Activated naive CD4-positive, alpha-beta T cell treated with Interleukin-2 at 50 U/mL for 16 hours (primary cell): ENCODE measurements at regions not wholly inside any gene's neighbourhood (a gene's known extent, or its start where the extent isn't known, plus 50 kb on each side); places are given as distances from the start of the nearest gene placed in this dataset.

Experiments
- DNase-seq: peaks from one replicate; pipeline ENCODE4 v3.0.0-alpha.2; 2020

DNA sequence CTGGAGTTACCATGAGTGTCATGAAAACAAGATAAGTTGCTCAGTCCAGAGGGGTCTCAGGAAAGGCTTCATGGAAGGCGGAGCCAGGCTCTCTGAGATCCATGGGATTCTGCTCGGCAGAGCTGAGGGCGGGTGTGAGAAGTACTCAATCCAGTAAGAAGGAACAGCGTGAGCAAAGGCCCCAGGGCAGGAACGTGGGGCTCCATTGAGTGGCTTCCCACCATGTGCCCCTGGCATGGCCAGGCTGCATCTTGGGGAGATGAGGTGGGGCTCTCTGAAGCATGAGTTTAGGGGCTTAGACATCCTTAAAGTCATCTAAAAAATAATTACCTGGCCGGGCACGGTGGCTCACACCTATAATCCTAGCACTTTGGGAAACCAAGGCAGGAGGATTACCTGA lies 58.0 kb downstream of the ARL6IP4 start:
- DNase-seq = no peak

DNA sequence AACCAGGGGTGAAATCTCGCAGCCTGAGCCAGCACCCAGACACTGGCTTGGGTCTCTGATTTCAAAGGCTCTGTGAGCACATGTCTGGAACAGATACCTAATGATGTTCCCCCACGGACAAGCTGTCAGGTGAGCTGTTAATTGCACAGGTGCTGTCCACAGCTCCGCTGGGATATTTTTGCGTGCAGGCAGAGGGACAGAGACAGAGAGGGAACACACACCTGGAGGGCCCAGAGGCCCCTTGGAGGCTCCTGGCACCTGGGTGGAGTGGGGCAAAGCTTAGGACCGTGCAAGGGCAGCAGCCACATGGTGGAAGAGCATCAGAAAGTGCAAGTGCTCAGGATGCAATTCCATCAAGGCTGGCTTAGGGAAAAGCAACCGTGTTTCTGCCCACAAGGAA lies 57.3 kb downstream of the ARL6IP4 start:
- DNase-seq = no peak

DNA sequence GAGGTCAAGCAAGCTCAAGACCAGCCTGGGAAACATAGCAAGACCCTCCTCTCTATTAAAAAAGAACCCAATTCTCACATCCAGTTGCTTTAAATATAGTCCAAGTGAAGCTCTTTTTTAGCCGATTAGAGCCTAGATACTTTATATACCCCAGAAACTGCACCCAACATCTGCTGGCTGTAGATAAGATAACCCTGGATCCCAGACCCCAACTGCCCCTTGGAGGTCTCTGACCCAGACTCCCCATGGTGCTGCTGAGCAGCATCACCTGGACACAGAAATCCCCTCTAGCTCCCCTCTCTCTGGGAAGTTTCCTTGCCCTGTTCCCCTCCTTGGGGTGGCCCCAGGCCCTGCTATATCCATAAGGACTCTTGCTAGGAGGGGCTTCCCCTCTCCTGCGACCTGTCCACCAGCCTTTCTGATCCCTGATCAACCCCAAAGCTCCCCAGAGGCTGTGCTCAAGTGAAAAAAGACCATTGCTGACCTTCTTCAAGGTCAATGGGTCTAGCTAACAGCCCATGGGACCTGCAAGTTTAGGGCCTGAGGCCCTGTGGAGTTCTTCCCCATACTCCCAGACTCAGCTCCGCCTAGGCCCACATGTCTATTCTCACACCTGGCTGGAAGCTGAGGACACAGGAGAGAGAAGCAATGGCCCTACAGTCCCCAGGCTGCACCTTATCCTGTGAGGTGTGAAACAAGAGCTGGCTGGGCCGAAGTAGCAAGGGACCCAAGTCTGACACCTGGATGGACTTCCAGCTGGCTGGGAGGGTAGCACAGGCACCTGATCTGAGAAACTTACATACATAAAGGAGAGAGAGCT lies 56.2 kb downstream of the ARL6IP4 start:
- no peak for DNase-seq

DNA sequence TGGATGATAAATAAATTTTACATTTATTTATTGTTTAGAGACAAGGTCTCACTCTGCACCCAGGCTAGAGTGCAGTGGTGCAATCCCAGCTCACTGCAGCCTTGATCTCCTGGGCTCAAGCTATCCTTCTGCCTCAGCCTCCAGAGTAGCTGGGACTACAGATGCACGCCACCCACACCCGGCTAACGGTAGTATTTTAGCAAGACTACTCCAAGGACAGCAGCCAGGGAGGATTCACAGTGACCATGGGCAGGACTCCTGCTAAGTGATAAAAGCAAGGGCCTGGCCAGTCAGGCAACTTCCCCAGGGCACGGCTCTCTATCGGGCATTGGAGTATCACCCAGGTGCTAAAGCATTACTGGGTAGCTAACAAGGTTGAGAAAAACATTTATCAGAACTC lies 55.4 kb downstream of the ARL6IP4 start:
- DNase-seq = no peak

DNA sequence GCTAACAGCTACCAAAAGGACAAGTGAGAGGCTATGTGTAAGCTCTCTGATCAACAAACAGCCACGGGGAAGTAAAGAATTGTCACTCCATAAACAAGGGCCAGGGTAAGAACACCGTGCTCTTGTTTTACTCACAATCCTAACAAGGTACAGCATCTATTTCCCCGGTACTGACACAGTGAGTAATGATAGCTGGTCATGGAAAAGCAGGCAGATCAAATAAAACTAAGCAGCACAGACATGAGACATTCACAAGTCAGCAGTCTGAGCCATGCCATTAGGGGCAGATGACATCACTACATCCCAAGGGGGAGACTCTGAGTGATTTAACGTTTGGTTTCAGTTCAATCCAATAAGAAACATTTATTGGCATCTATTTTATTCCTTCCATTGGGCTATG lies 54.4 kb downstream of the ARL6IP4 start:
- DNase-seq = no peak

DNA sequence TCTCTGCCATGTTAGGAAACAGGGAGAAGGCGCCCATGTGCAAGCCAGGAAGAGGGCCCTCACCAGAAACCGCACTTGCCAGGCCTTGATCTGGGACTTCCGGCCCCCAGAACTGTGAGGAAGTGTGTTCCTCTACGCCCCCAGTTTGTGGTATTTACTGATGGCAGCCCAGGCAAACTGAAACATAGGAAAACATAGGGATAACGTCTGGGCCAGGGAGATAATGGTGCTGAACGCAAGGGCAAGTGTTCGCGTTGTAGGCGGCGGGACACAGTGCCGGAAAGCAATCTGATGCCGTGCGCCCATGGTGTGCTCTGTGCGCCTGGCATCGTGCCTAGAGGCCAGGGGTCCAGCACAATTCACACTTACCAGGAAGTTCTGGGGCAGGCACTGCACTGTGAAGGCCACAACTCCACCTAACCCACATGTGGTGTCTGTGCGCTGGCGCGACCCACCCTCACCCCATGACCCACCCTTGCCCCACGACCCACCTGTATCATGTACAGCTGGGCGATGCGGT lies 53.6 kb downstream of the ARL6IP4 start:
- no peak for DNase-seq

DNA sequence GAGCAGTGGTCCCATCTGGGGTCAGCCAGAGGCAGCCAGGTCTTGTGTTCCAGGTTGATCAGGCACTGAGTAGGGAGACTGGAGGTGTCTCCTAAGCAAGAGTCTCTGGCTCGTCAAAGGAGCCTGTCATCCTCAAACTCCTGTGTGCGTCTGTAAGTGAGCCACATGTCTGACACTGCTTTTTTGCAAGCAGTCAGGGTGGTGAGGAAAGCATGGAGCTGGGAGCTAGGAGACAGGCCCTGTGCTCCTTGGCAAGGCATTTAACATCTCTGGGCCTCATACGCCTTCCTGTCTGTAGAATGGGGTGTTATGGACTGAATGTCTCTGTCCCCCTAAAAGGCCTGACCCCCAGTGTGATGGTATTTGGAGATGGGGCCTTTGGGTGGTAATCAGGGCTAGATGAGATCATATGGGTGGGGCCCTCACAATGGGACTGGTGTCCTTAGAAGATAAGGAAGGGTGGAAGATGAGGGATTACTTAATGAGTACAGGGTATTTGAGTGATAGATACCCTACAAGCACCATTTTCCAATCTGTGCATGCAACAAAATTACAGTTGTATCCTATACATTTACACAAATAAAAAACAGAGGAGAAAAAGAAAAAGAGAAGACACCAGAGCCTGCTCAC lies 53.0 kb downstream of the ARL6IP4 start:
- no peak for DNase-seq

DNA sequence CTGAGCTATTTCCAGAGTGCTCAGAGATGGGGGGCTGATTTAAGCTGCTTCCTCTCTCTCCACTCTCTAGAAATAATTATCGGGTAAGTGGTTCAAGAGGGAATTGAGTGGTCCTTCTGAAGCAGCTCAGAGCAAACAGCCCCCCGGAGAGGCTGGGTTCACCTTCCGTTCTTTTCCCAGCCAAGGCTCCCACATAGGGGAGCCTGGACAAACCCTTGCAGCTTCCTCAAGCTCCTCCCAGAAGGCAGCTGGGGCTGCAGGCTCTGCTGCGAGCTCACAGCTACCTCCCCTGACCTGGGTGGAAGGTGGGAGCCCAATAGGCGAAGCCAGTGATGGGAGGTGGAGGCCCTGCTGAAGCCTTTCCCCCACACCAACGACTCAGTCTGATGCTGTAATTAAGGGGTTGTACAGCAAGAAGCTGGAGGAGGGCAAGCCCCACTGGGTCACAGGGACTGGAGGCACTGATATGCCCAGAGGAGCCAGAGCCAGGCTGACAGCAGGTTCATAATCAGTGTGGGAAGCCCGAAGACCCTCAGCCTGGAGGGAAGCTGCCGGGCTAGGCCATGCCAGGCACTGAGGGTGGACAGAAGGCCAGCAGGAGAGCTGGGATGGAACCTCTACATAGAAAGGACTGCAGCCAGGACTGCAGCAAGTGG lies 52.4 kb downstream of the ARL6IP4 start:
- no peak for DNase-seq
